NB4 (cell line): ENCODE measurements at regions not wholly inside any gene's neighbourhood (a gene's known extent, or its start where the extent isn't known, plus 50 kb on each side); places are given as distances from the start of the nearest gene placed in this dataset.

ENCODE experiments used
- CTCF ChIP-seq: IDR thresholded peaks from one replicate; pipeline ENCODE4 v1.5.1; 2012; ENCODE audit warnings: low read depth, low read length
- MAX ChIP-seq: IDR thresholded peaks from 2 replicates; pipeline ENCODE4 v1.6.1; 2011; ENCODE audit warnings: low read depth, low read length
- POLR2A ChIP-seq: IDR thresholded peaks from 2 replicates; pipeline ENCODE4 v1.6.1; 2011; ENCODE audit warnings: mild to moderate bottlenecking; ENCODE audit not compliant: insufficient read length; ENCODE audit errors: extremely low read depth

GRCh38 chr1:208499601-208500000 lies 255.4 kb upstream of the PLXNA2 start:
- no peak for TF ChIP-seq POLR2A
- TF ChIP-seq CTCF: no peak
- TF ChIP-seq MAX: no peak
